ENCODE measurements at regions not wholly inside any gene's neighbourhood (a gene's known extent, or its start where the extent isn't known, plus 50 kb on each side); places are given as distances from the start of the nearest gene placed in this dataset.

GRCh38 chr14:61988240-61988639 is 226.0 kb downstream of the SNAPC1 start:
- H3K27me3 ChIP-seq (ENCODE audit: control insufficient read depth, insufficient read depth, low read length): no peaks in the 10 kb centered on the region
- no peak for DNase-seq (ENCODE audit: low read depth)
- no peaks in the 10 kb centered on the region for H3K36me3 ChIP-seq (ENCODE audit: control insufficient read depth, insufficient read depth, low read length)
- FAIRE-seq: no peak
- TF ChIP-seq CTCF (IDR thresholded peaks at IDR 0.05; ENCODE audit: insufficient read depth, low read length, severe bottlenecking): no peak
- H3K4me3 ChIP-seq (ENCODE audit: low read depth, low read length): no peak overlapping the region

GRCh38 chr14:61992139-61992538 is 229.9 kb downstream of the SNAPC1 start:
- H3K4me3 ChIP-seq (ENCODE audit: low read depth, low read length): no peak overlapping the region
- no peaks in the 10 kb centered on the region for H3K27me3 ChIP-seq (ENCODE audit: control insufficient read depth, insufficient read depth, low read length)
- no peaks in the 10 kb centered on the region for H3K36me3 ChIP-seq (ENCODE audit: control insufficient read depth, insufficient read depth, low read length)
- FAIRE-seq (peak; percentile 58), DNase-seq (ENCODE audit: low read depth) (no peak)
- no peak for TF ChIP-seq CTCF (IDR thresholded peaks at IDR 0.05; ENCODE audit: insufficient read depth, low read length, severe bottlenecking)

- Histone ChIP-seq H3K36me3 (ENCODE audit: control insufficient read depth, insufficient read depth, low read length) (no peaks in the 10 kb centered on the region), H3K4me3 (ENCODE audit: low read depth, low read length) (no peak overlapping the region), H3K27me3 (ENCODE audit: control insufficient read depth, insufficient read depth, low read length) (no peaks in the 10 kb centered on the region)
- FAIRE-seq (no peak), DNase-seq (ENCODE audit: low read depth) (no peak)
- TF ChIP-seq CTCF (IDR thresholded peaks at IDR 0.05; ENCODE audit: insufficient read depth, low read length, severe bottlenecking): no peak
Observed at GRCh38 chr14:61992926-61993325, 230.7 kb downstream of the SNAPC1 start.

GRCh38 chr14:61994589-61994988 is 232.4 kb downstream of the SNAPC1 start:
- FAIRE-seq (no peak), DNase-seq (ENCODE audit: low read depth) (no peak)
- no peak for TF ChIP-seq CTCF (IDR thresholded peaks at IDR 0.05; ENCODE audit: insufficient read depth, low read length, severe bottlenecking)
- no peak overlapping the region for H3K4me3 ChIP-seq (ENCODE audit: low read depth, low read length)
- no peaks in the 10 kb centered on the region for H3K36me3 ChIP-seq (ENCODE audit: control insufficient read depth, insufficient read depth, low read length)
- no peaks in the 10 kb centered on the region for H3K27me3 ChIP-seq (ENCODE audit: control insufficient read depth, insufficient read depth, low read length)

GRCh38 chr14:61996753-61997152 is 234.5 kb downstream of the SNAPC1 start:
- FAIRE-seq (no peak), DNase-seq (ENCODE audit: low read depth) (no peak)
- H3K27me3 ChIP-seq (ENCODE audit: control insufficient read depth, insufficient read depth, low read length): no peaks in the 10 kb centered on the region
- H3K4me3 ChIP-seq (ENCODE audit: low read depth, low read length): no peak overlapping the region
- H3K36me3 ChIP-seq (ENCODE audit: control insufficient read depth, insufficient read depth, low read length): no peaks in the 10 kb centered on the region
- TF ChIP-seq CTCF (IDR thresholded peaks at IDR 0.05; ENCODE audit: insufficient read depth, low read length, severe bottlenecking): no peak

- Histone ChIP-seq H3K36me3 (ENCODE audit: control insufficient read depth, insufficient read depth, low read length) (no peaks in the 10 kb centered on the region), H3K4me3 (ENCODE audit: low read depth, low read length) (no peak overlapping the region), H3K27me3 (ENCODE audit: control insufficient read depth, insufficient read depth, low read length) (no peaks in the 10 kb centered on the region)
- FAIRE-seq (no peak), DNase-seq (ENCODE audit: low read depth) (peak; percentile 50)
- no peak for TF ChIP-seq CTCF (IDR thresholded peaks at IDR 0.05; ENCODE audit: insufficient read depth, low read length, severe bottlenecking)
Observed at GRCh38 chr14:61997161-61997560, 234.9 kb downstream of the SNAPC1 start.

All from bronchial epithelial cell (primary cell).